Heart left ventricle (tissue), 16 donors: ENCODE measurements at regions not wholly inside any gene's neighbourhood (a gene's known extent, or its start where the extent isn't known, plus 50 kb on each side); places are given as distances from the start of the nearest gene placed in this dataset.
A peak's percentile ranks its signal among the peaks of the same experiment; 100 is the strongest.

Experiments used
- ATAC-seq, 4 donors: fragments of 200-7000 bp; cut with Tn5 transposase; one replicate each; pipeline ENCODE4 v1.9.1; 2020 to 2022; ENCODE audit warnings: moderate library complexity in 4 of 4, mild to moderate bottlenecking in 3 of 4, moderate number of reproducible peaks in 1 of 4
- DNase-seq, 5 donors: peaks; one replicate each; pipeline ENCODE4 v3.0.0-alpha.2; 2020
- H3K27ac ChIP-seq, 12 donors: fragments of 200-600 bp; sonication (generic) in 4 of 12; one replicate each; pipeline versions ENCODE4 v1.5.0 to v1.8.0; 2016 to 2022; ENCODE audit warnings: mild to moderate bottlenecking in 2 of 12
- H3K27me3 ChIP-seq, 9 donors: fragments of 200-600 bp; sonication (generic) in 2 of 9; one replicate each; pipeline versions ENCODE4 v1.5.1 to v1.8.0; 2016 to 2022; ENCODE audit warnings: mild to moderate bottlenecking in 3 of 9
- H3K36me3 ChIP-seq, 9 donors: fragments of 200-600 bp; sonication (generic) in 2 of 9; one replicate each; pipeline versions ENCODE4 v1.5.0 to v1.8.0; 2018 to 2022; ENCODE audit warnings: mild to moderate bottlenecking in 2 of 9
- H3K4me1 ChIP-seq, 12 donors: fragments of 200-600 bp; sonication (generic) in 4 of 12; one replicate each; pipeline versions ENCODE4 v1.5.0 to v1.8.0; 2016 to 2022; ENCODE audit warnings: mild to moderate bottlenecking in 3 of 12
- H3K4me3 ChIP-seq, 12 donors: fragments of 200-600 bp; sonication (generic) in 4 of 12; one replicate each; pipeline versions ENCODE4 v1.5.0 to v1.8.0; 2017 to 2022; ENCODE audit warnings: mild to moderate bottlenecking in 9 of 12, moderate library complexity in 4 of 12
- H3K9me3 ChIP-seq, 12 donors: fragments of 200-600 bp; sonication (generic) in 4 of 12; one replicate each; pipeline versions ENCODE4 v1.5.0 to v1.8.0; 2016 to 2022; ENCODE audit warnings: mild to moderate bottlenecking in 1 of 12
- CTCF ChIP-seq, 12 donors: fragments of 200-600 bp; sonication (generic) in 4 of 12; IDR thresholded peaks; one replicate each; pipeline versions ENCODE4 v1.5.0 to v1.8.0; 2018 to 2022; ENCODE audit warnings: antibody characterized with exemption in 12 of 12, mild to moderate bottlenecking in 5 of 12
- POLR2A ChIP-seq, 2 donors: fragments of 450-650 bp; IDR thresholded peaks; one replicate each; pipeline ENCODE4 v1.6.1; 2017; ENCODE audit warnings: antibody characterized with exemption in 2 of 2, mild to moderate bottlenecking in 2 of 2, moderate library complexity in 2 of 2
- WGBS, 4 donors: extraction: QIAGEN DNeasy Blood & Tissue Kit in 2 of 4; methylation state at CpG; one replicate each; pipeline versions ENCODE4 v1.1.5 to v1.1.7; 2013 to 2018; 5-methylcytosine and 5-hydroxymethylcytosine counted together
- intact Hi-C, 10 donors: fragments of 100-400 bp; cut with DNase I; formaldehyde crosslinking; loops; one replicate each; pipeline versions ENCODE4 v1.11.1 to v1.14.2; 2022
- donor health status: ischemic (EF 13 %, LVEDD 7.1; RV severe dilation, severe dysfunction).
- donor health status: healthy with polysubstance abuse.
- donor health status: DM: no; HTN: yes; CAD: no.
- donor health status: DM: no; HTN: no; CAD: no.
- donor health status: ischemic (EF 25% LVEDD 6.9; RV normal size, moderate dysfunction).
- donor health status: ischemic (EF 25% LVEDD 5.7; RV mildly dilated, moderate dysfunction).
- donor health status: healthy.
- donor health status: DM: yes; HTN: yes; CAD: no.
- donor health status: ischemic (EF 35%, LVEDD 5.7; RV mildly dilated, moderate dysfunction).
- donor health status: nonischemic (EF 11% LVEDD 7.7; RV severe dilation, severe dysfunction).
- donor health status: DM: yes; HTN: yes; CAD: no.
- donor health status: PGD.
- donor health status: ischemic (EF 29% LVEDD 5.4; RV normal size, mild dysfunction).
- donor health status: nonischemic (EF 23%, LVEDD 6.1; RV moderate dilation, normal function).

GRCh38 chr2:42861321-42861720 lies 68.9 kb upstream of the HAAO start:
- no peak overlapping the region for H3K4me3 ChIP-seq
- ATAC-seq (no peak), DNase-seq (no peak)
- 92 to 98% (median 96%) methylated on average over 2 of the region's 2 CpGs for WGBS, 4 donors
- H3K27ac ChIP-seq = peak overlapping the region in 3 of 12 donors; percentile 7 to 13 (median 12)
- TF ChIP-seq POLR2A (IDR thresholded peaks at IDR 0.05) = no peak
- no peak for TF ChIP-seq CTCF (IDR thresholded peaks at IDR 0.05)
- H3K36me3 ChIP-seq = no peaks in the 10 kb centered on the region
- intact Hi-C loops = loop anchor here in 4 of 10 donors (5.0 to 10.0 kb wide), 4 partner anchors 61 to 253 kb away; no protein-coding TSS in a partner anchor
- H3K27me3 ChIP-seq = no peaks in the 10 kb centered on the region
- peaks cover 0 to 20% (median 8%) of the 10 kb centered on the region in 12 donors for H3K4me1 ChIP-seq
- peaks cover 0 to 20% (median 4%) of the 10 kb centered on the region in 12 donors for H3K9me3 ChIP-seq

GRCh38 chr2:42860319-42861094 lies 68.1 kb upstream of the HAAO start:
- intact Hi-C loops = loop anchor here in 4 of 10 donors (5.0 to 10.0 kb wide), 4 partner anchors 62 to 254 kb away; no protein-coding TSS in a partner anchor
- WGBS, 4 donors = 70 to 77% (median 75%) methylated on average over 5 of the region's 5 CpGs
- peaks cover 0 to 13% (median 4%) of the 10 kb centered on the region in 12 donors for H3K9me3 ChIP-seq
- H3K4me1 ChIP-seq = peaks cover 0 to 14% (median under 1%) of the 10 kb centered on the region in 12 donors
- H3K36me3 ChIP-seq = no peaks in the 10 kb centered on the region
- H3K27me3 ChIP-seq = no peaks in the 10 kb centered on the region
- H3K4me3 ChIP-seq = no peak overlapping the region
- ATAC-seq (no peak), DNase-seq (no peak)
- peak overlapping the region in 5 of 12 donors; percentile 7 to 35 (median 9) for H3K27ac ChIP-seq
- no peak for TF ChIP-seq CTCF (IDR thresholded peaks at IDR 0.05)
- TF ChIP-seq POLR2A (IDR thresholded peaks at IDR 0.05) = no peak

GRCh38 chr2:42859791-42860190 lies 67.4 kb upstream of the HAAO start:
- ATAC-seq = no peak
- intact Hi-C loops = loop anchor here in 9 of 10 donors (1.0 to 10.0 kb wide), 14 partner anchors 45 to 625 kb away; partner anchors contain the start of gene ZFP36L2 (in 3 of the 9)
- no peaks in the 10 kb centered on the region for H3K36me3 ChIP-seq
- peak overlapping the region in 6 of 12 donors; percentile 7 to 52 (median 18) for H3K27ac ChIP-seq
- no peak for TF ChIP-seq POLR2A (IDR thresholded peaks at IDR 0.05)
- TF ChIP-seq CTCF (IDR thresholded peaks at IDR 0.05) = no peak
- WGBS, 4 donors = 60 to 72% (median 69%) methylated on average over 4 of the region's 4 CpGs
- no peaks in the 10 kb centered on the region for H3K27me3 ChIP-seq
- peaks cover 0 to 14% (median under 1%) of the 10 kb centered on the region in 12 donors for H3K4me1 ChIP-seq
- H3K4me3 ChIP-seq = no peak overlapping the region
- H3K9me3 ChIP-seq = peaks cover 0 to 12% (median 4%) of the 10 kb centered on the region in 12 donors
- DNase-seq = no peak

GRCh38 chr2:42859006-42859552 lies 66.7 kb upstream of the HAAO start:
- Histone ChIP-seq H3K27ac (peak overlapping the region in 4 of 12 donors; percentile 7 to 52 (median 31)), H3K9me3 (peaks cover 0 to 12% (median 4%) of the 10 kb centered on the region in 12 donors), H3K4me3 (no peak overlapping the region), H3K4me1 (peaks cover 0 to 14% (median 7%) of the 10 kb centered on the region in 12 donors), H3K27me3 (no peaks in the 10 kb centered on the region), H3K36me3 (no peaks in the 10 kb centered on the region)
- peak in 1 of 4 donors; percentile 20 for ATAC-seq
- intact Hi-C loops = loop anchor here in 8 of 10 donors (1.0 to 10.0 kb wide), 12 partner anchors 46 to 626 kb away; partner anchors contain the start of gene ZFP36L2 (in 3 of the 8)
- no peak for TF ChIP-seq POLR2A (IDR thresholded peaks at IDR 0.05)
- peak; percentile 75 to 93 (median 87) for TF ChIP-seq CTCF (IDR thresholded peaks at IDR 0.05)
- WGBS, 4 donors = 19 to 61% (median 31%) methylated on average over 2 of the region's 2 CpGs
- peak in 2 of 5 donors; percentile 57 to 58 for DNase-seq
